ENCODE measurements at regions not wholly inside any gene's neighbourhood (a gene's known extent, or its start where the extent isn't known, plus 50 kb on each side); places are given as distances from the start of the nearest gene placed in this dataset.
A peak's percentile ranks its signal among the peaks of the same experiment; 100 is the strongest.
"Not testable (repeated sequence)": the region's sequence is repeated elsewhere in the genome, so short reads cannot be mapped to it uniquely, and the experiment has no call there.

DNA sequence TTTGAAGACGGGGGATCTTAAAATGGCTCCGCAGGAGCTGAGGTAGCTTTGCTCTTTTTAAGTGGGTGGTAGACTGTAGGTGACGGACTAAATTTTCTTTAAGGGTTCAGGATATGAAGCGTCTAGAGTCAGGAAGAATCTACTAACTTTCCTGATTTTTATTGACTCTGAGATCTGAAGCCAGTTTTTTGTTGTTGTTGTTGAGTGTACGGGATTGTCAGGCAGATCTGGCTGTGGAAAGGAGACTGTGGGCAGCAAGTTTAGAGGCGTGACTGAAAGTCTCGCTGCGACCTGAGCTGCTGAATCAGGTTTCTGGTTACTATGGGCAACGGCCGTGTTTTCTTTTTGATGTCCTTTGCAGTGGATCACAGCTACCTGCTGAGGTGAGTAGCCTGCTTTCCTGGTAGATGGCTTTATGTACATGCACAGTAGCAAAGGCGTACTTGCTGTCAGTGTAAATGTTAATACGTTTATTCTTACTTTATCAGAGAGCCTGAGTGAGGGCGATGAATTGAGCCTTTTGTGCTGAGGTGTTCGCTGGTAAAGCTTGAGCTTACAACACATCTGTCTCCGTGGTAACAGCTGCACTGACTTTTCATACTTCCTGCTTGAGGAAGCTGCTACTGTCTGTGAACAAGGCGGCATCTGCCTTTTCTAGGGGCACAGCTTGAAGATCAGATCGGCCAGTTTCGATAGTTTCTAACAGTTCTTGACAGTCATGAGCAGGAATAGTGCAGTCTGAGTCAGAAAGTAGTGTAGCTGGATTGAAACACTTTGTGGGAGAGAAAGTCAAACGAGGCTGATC, 193.7 kb downstream of the OTOP1 start:
- not testable (repeated sequence) for H3K56ac ChIP-seq (ENCODE audit: low read length); H3K4ac ChIP-seq (ENCODE audit: low read depth, low read length); H3K4me1 ChIP-seq (ENCODE audit: control insufficient read depth, low read depth, low read length); H2BK5ac ChIP-seq (ENCODE audit: low read length); H2BK120ac ChIP-seq (ENCODE audit: low read depth, low read length); H3K23ac ChIP-seq (ENCODE audit: low read length); H3K9ac ChIP-seq (ENCODE audit: low read length); H3K27ac ChIP-seq (ENCODE audit: low read depth, low read length); H3K79me2 ChIP-seq (ENCODE audit: control insufficient read depth, insufficient read depth, low read length); H4K5ac ChIP-seq (ENCODE audit: low read length); H3K79me1 ChIP-seq (ENCODE audit: low read length); H2AK5ac ChIP-seq (ENCODE audit: low read length); H3K4me2 ChIP-seq (ENCODE audit: low read length); H3K27me3 ChIP-seq (ENCODE audit: insufficient read depth, low read length, poor library complexity); H3K36me3 ChIP-seq (ENCODE audit: control insufficient read depth, insufficient read depth, low read length); H3K18ac ChIP-seq (ENCODE audit: low read length); H3K4me3 ChIP-seq (ENCODE audit: low read length); H2BK15ac ChIP-seq (replicated peaks; ENCODE audit: low read depth); H4K8ac ChIP-seq (ENCODE audit: low read depth, low read length)
- peak; percentile 43 for DNase-seq
- WGBS (ENCODE audit: extremely low coverage, insufficient coverage, low lambda C conversion rate), result no CpG with 5 or more reads among the region's 19 CpGs

DNA sequence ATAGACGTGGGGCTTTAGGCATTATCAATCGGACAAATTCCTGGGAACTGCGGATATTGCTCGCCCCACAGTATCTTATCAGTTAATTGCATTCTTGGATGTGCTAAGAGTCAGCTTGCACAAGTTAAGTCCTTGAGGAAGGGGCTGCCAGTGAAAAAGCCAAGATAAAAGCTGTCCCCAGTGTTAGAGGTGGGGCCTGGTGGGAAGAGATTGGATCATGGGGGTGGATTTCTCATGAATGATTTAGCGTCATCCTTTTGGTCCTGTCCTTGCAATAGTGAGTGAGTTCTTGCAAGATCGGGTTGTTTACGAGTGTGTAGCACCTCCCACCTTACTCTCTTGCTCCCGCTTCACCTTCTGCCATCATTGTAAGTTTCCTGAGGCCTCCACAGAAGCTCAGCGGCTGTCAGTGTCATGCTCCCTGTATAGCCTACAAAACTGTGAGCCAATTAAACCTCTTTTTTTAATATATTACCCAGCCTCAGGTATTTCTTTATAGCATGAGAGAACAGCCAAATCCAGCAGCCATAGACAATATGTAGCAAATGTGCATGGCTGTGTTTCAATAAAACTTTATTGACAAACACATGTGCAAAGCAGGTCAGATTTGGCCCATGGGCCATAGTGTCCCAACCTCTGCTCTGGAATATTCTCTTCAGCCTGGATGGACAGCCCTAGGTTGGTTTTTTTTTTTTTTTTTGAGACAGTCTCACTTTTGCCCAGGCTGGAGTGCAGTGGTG, 189.2 kb downstream of the OTOP1 start:
- not testable (repeated sequence) for H2BK15ac ChIP-seq (replicated peaks; ENCODE audit: low read depth); H3K56ac ChIP-seq (ENCODE audit: low read length); H3K18ac ChIP-seq (ENCODE audit: low read length)

DNA sequence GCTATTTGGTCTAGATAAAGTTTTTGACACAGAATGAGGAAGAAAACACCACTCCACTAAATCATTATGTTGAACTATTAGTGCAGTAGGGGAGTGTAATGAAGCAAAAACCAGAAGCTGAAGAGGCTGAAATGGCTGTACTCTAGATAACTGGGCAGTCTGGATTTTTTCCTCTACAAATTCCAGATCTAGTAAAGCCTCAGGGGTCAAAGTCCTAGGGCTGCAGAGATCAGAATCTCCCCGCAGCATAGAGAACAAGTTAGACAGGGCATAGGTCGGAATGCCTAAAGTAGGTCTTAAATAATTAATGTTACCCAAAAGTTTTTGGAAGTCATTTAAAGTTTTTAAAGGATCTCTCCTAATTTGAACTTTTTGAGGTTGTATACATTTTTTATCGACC, 180.9 kb downstream of the OTOP1 start:
- not testable (repeated sequence) for H2AK5ac ChIP-seq (ENCODE audit: low read length); DNase-seq; H3K23ac ChIP-seq (ENCODE audit: low read length); H3K79me1 ChIP-seq (ENCODE audit: low read length); H2BK5ac ChIP-seq (ENCODE audit: low read length); H4K5ac ChIP-seq (ENCODE audit: low read length); H4K8ac ChIP-seq (ENCODE audit: low read depth, low read length); H3K27me3 ChIP-seq (ENCODE audit: insufficient read depth, low read length, poor library complexity); H2BK15ac ChIP-seq (replicated peaks; ENCODE audit: low read depth); H3K4me1 ChIP-seq (ENCODE audit: control insufficient read depth, low read depth, low read length); H3K4me2 ChIP-seq (ENCODE audit: low read length); H3K18ac ChIP-seq (ENCODE audit: low read length); H3K27ac ChIP-seq (ENCODE audit: low read depth, low read length); H3K79me2 ChIP-seq (ENCODE audit: control insufficient read depth, insufficient read depth, low read length); H3K4ac ChIP-seq (ENCODE audit: low read depth, low read length); H3K36me3 ChIP-seq (ENCODE audit: control insufficient read depth, insufficient read depth, low read length)
- Histone ChIP-seq H2BK120ac (ENCODE audit: low read depth, low read length) (peak overlapping the region; percentile 12), H3K9ac (ENCODE audit: low read length) (peak overlapping the region; percentile 32), H3K4me3 (ENCODE audit: low read length) (peak overlapping the region; percentile 2), H3K56ac (ENCODE audit: low read length) (peak overlapping the region; percentile 35)
- WGBS (ENCODE audit: extremely low coverage, insufficient coverage, low lambda C conversion rate), result no CpG with 5 or more reads among the region's 3 CpGs

More for the DNA sequence above, 189.2 kb downstream of the OTOP1 start:
- H3K27me3 ChIP-seq (ENCODE audit: insufficient read depth, low read length, poor library complexity); H3K4ac ChIP-seq (ENCODE audit: low read depth, low read length); H3K4me2 ChIP-seq (ENCODE audit: low read length); H3K9ac ChIP-seq (ENCODE audit: low read length); H3K79me2 ChIP-seq (ENCODE audit: control insufficient read depth, insufficient read depth, low read length); H3K23ac ChIP-seq (ENCODE audit: low read length); H3K4me1 ChIP-seq (ENCODE audit: control insufficient read depth, low read depth, low read length); H2BK120ac ChIP-seq (ENCODE audit: low read depth, low read length); DNase-seq; H3K4me3 ChIP-seq (ENCODE audit: low read length); H2AK5ac ChIP-seq (ENCODE audit: low read length); H2BK5ac ChIP-seq (ENCODE audit: low read length); H3K36me3 ChIP-seq (ENCODE audit: control insufficient read depth, insufficient read depth, low read length); H4K5ac ChIP-seq (ENCODE audit: low read length); H4K8ac ChIP-seq (ENCODE audit: low read depth, low read length); H3K79me1 ChIP-seq (ENCODE audit: low read length); H3K27ac ChIP-seq (ENCODE audit: low read depth, low read length): not testable (repeated sequence)
- no CpG with 5 or more reads among the region's 9 CpGs for WGBS (ENCODE audit: extremely low coverage, insufficient coverage, low lambda C conversion rate)

DNA sequence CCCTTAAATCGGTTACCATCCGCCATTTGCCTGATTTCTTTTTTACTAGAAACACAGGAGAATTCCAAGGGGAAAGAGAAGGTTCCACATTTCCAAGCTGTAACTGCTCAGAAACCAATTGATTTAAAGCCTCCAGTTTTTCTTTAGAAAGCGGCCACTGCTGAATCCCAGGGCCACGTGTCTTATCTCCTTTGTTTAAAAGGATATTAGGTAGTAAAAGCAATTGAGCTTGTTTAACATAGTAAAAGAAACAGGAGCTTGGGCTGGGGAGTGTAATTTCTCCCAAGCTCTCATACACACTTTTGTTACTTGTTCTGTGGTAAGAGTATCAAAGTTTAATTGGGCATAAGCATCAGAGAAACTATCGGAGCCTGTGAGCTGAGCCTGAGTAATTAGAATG, 180.0 kb downstream of the OTOP1 start:
- H2BK5ac ChIP-seq (ENCODE audit: low read length); H2AK5ac ChIP-seq (ENCODE audit: low read length); H3K4me2 ChIP-seq (ENCODE audit: low read length); H3K4me1 ChIP-seq (ENCODE audit: control insufficient read depth, low read depth, low read length); H3K4ac ChIP-seq (ENCODE audit: low read depth, low read length); H2BK15ac ChIP-seq (replicated peaks; ENCODE audit: low read depth); H3K79me1 ChIP-seq (ENCODE audit: low read length); H3K79me2 ChIP-seq (ENCODE audit: control insufficient read depth, insufficient read depth, low read length); H2BK120ac ChIP-seq (ENCODE audit: low read depth, low read length); H3K23ac ChIP-seq (ENCODE audit: low read length); H3K36me3 ChIP-seq (ENCODE audit: control insufficient read depth, insufficient read depth, low read length); H3K27me3 ChIP-seq (ENCODE audit: insufficient read depth, low read length, poor library complexity); H4K5ac ChIP-seq (ENCODE audit: low read length); H4K8ac ChIP-seq (ENCODE audit: low read depth, low read length); H3K18ac ChIP-seq (ENCODE audit: low read length): not testable (repeated sequence)
- H3K56ac ChIP-seq (ENCODE audit: low read length), result peak overlapping the region; percentile 42
- H3K9ac ChIP-seq (ENCODE audit: low read length), result peak overlapping the region; percentile 67
- H3K27ac ChIP-seq (ENCODE audit: low read depth, low read length), result peak overlapping the region; percentile 44
- H3K4me3 ChIP-seq (ENCODE audit: low read length), result peak overlapping the region; percentile 49
- WGBS (ENCODE audit: extremely low coverage, insufficient coverage, low lambda C conversion rate), result no CpG with 5 or more reads among the region's 5 CpGs
- peak; percentile 30 for DNase-seq

DNA sequence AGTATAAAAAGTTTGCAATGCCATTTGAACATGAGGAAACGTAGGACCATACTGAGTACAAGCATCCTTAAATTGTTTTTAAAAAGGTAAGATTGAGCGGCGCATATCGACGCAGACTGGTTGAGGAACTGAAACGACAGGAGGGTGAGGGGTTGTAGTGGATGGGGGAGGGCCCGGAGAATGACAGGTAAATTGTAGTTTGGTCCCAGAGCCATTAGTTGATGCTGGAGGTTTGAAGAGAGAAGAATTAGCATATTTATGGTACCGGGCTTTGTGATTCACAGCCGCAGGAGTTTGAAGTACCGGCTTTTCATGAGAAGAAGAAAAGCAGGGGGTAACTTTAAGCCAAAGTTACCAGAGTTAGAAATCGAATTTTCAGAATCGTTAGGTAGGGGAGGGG, 179.5 kb downstream of the OTOP1 start:
- not testable (repeated sequence) for H3K4ac ChIP-seq (ENCODE audit: low read depth, low read length); H3K27me3 ChIP-seq (ENCODE audit: insufficient read depth, low read length, poor library complexity); H3K36me3 ChIP-seq (ENCODE audit: control insufficient read depth, insufficient read depth, low read length); H4K5ac ChIP-seq (ENCODE audit: low read length); H2AK5ac ChIP-seq (ENCODE audit: low read length); H3K4me1 ChIP-seq (ENCODE audit: control insufficient read depth, low read depth, low read length); H3K18ac ChIP-seq (ENCODE audit: low read length); H3K79me2 ChIP-seq (ENCODE audit: control insufficient read depth, insufficient read depth, low read length); H2BK15ac ChIP-seq (replicated peaks; ENCODE audit: low read depth); H2BK120ac ChIP-seq (ENCODE audit: low read depth, low read length); H3K23ac ChIP-seq (ENCODE audit: low read length); H3K79me1 ChIP-seq (ENCODE audit: low read length); H4K8ac ChIP-seq (ENCODE audit: low read depth, low read length)
- Histone ChIP-seq H2BK5ac (ENCODE audit: low read length) (peak overlapping the region; percentile 55), H3K4me3 (ENCODE audit: low read length) (peak overlapping the region; percentile 51), H3K56ac (ENCODE audit: low read length) (peak overlapping the region; percentile 82), H3K9ac (ENCODE audit: low read length) (peak overlapping the region; percentile 83), H3K4me2 (ENCODE audit: low read length) (peak overlapping the region; percentile 22), H3K27ac (ENCODE audit: low read depth, low read length) (peak overlapping the region; percentile 81)
- peak; percentile 63 for DNase-seq
- no CpG with 5 or more reads among the region's 12 CpGs for WGBS (ENCODE audit: extremely low coverage, insufficient coverage, low lambda C conversion rate)

All from mesendoderm (in vitro differentiated cells).